ENCODE measurements at regions not wholly inside any gene's neighbourhood (a gene's known extent, or its start where the extent isn't known, plus 50 kb on each side); places are given as distances from the start of the nearest gene placed in this dataset.

- no peak for DNase-seq
Measured at GRCh38 chr10:105857268-105858264, 1216.5 kb downstream of the SORCS3 start.

- DNase-seq = no peak
Measured at GRCh38 chr10:105855791-105856190, 1214.7 kb downstream of the SORCS3 start.

DNA sequence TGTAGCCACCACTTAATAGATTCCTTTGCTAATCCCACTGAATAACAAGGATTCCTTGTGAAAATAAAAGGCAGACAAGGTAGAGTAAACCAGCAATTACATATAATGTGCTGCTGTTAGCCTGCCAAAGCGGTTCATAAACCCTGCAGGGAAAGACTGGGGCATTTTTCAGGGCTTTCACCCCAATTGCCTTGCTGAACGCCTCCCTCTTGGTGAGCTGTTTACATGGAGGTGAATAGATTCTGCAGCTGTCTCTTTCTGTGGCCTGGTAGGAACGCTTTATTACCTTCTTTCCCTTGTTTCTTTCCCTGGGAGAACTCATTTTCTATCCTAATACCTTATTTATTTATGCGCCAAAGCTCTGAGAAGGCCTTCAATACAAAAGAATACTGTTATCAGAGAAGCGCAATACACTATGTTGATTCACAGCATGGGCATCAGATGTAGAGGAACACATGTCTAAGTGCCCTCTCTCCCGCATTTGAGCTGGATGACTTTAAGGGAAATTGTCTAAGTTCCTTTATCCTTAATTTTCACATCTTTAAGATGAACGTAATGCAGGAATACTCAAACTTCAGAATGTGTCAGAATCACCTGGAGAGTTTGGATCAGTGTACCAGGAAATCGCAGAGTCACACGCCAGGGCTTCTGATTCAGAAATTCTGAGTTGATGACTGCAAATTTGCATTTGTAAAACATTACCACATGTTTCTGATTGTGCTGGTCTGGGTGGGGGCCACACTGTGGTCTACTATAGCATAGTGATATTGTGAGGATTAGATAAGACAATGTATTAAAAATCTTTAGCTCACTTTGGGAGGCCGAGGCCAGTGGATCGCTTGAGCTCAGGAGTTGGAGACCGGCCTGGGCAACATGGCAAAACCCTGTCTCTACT is 1203.8 kb downstream of the SORCS3 start:
- DNase-seq = no peak

- no peak for DNase-seq
Measured at GRCh38 chr10:105844241-105844640, 1203.2 kb downstream of the SORCS3 start.

DNA sequence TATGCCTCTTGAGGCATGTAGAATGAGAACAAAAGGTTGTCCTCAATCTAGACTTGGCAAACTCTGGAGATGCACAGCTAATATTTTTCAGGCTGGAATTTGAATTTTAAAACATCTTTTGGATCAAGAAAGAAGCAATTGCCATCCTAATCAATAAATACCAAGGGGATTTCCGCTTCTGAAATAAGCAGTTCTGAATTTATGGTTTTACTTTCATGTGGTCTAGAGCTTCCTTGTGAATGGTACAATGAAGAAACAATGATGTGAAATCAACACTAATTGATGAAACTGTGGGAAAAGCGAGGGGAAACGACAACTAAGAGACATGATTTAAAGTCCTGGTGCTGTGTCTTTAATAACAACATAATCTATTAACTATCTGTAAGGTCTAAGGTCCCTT is 1202.7 kb downstream of the SORCS3 start:
- no peak for DNase-seq

DNA sequence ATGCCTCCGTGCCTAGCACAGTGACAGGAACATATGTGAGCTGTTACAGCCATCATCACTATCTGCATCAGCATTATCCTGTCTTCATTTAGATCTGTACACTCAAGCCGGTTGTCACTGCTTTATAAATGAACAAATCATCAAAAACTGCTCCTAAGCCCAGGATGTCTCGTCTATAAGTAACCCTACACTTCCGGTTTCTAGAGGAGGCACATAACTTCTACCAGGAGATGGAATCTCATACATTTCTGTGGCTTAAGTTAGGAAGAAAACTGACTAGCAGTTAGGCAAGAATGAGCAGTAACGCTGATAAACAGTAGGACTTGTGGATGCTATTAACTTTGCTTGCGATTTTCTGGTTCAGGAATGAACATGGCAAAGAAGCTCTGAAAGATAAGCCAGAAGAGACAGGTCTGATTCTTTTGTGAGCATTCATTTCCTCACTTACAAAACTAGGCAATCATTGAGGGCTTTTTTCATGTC is 1199.2 kb downstream of the SORCS3 start:
- no peak for DNase-seq

GRCh38 chr10:105838392-105838791 is 1197.3 kb downstream of the SORCS3 start:
- DNase-seq = peak; percentile 3

GRCh38 chr10:105837951-105838350 is 1196.9 kb downstream of the SORCS3 start:
- DNase-seq = peak; percentile 52

- DNase-seq = no peak
Measured at GRCh38 chr10:105834261-105835059, 1193.4 kb downstream of the SORCS3 start.

GRCh38 chr10:105827133-105827532 is 1186.0 kb downstream of the SORCS3 start:
- DNase-seq = no peak

DNA sequence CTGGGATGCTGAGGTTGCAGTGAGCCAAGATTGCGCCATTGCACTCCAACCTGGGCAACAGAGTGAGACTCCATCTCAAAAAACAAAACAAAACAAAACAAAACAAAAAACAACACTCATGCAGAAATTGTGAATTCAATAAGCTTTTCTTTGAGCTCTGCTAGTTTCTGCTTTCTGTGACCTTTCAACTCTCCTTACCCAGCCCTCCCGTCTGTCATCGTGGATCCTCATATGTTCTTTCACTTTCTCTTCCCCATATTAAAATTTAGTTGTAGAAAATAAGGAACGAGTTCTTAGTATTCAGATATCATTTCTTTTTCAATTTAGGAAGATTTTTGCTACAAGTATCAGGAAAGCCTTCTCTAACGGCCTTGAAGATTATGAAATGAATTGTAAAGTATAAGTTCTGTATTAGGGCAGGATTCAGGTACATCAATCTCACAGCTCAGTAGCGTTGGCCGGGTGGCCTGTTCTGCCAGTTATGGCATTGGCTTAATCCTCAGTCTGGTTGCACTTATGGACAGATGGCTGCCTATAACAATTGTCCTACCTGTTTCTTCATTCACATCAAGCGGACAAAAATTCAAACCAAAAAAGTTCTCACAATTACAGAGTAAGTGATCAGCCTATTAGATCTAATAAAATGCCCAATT is 1167.0 kb downstream of the SORCS3 start:
- no peak for DNase-seq

DNA sequence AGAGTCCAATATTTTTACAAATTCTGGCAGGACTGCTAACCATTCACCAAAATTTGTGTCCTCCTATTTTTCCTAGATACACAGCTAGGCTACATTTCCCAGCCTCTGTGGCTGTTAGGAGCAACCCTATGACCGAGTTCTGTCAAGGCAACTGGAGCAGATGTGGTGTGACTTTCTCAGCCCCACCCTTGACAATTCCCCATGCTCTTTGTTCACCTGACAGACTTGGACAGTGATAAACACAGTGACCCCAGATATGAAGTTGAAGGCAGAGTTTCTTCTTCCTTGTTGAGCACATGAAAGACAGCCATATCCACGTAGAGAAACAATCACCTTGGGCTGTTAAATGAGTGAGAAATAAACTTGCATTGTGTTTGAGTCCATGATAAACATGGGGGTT is 1162.1 kb downstream of the SORCS3 start:
- no peak for DNase-seq

DNA sequence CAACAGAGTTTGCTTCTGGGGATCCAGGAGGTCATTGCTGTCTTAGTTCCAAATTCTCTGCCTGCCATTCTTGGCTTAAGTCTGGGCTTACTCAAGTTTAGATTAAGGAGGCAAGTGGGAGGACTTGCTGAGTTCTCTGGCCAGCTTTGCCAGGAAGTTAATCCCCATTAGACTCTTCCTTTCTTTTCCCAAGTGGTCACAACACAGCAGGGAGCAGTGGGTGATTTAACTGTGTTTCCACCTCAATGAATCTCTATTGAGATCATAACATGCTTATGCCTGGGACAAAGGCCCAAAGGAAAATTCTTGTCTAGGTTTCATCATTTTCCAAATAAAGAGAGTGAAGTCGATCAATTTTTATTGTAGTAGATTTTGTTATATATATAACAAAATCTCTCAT is 1159.6 kb downstream of the SORCS3 start:
- no peak for DNase-seq

DNA sequence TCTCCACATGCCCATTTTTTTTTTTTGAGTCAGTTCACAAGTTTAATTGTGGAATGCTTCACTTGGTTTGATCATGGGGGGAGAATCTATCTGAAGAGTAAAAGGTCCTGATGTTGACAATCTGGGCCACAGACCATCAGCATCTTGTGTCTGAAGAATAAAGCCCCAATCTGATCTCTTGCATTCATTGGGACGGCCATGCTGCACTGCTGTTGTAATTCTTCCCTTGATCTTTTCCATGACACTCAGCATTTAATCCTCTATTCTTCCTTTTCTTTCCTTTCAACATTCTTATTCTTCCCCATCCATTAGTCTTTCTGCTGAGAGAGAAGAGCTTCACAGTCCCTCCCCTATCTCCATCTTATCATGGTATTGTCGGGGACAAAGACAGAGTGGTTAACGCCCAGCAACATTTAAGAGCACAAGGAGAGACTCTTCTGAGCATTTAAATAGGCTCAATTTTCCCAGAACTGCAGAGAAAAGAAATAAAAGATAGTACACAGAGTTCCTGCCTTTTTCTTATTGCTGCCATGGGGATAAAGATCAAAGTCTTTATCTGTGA is 1157.3 kb downstream of the SORCS3 start:
- DNase-seq = no peak

DNA sequence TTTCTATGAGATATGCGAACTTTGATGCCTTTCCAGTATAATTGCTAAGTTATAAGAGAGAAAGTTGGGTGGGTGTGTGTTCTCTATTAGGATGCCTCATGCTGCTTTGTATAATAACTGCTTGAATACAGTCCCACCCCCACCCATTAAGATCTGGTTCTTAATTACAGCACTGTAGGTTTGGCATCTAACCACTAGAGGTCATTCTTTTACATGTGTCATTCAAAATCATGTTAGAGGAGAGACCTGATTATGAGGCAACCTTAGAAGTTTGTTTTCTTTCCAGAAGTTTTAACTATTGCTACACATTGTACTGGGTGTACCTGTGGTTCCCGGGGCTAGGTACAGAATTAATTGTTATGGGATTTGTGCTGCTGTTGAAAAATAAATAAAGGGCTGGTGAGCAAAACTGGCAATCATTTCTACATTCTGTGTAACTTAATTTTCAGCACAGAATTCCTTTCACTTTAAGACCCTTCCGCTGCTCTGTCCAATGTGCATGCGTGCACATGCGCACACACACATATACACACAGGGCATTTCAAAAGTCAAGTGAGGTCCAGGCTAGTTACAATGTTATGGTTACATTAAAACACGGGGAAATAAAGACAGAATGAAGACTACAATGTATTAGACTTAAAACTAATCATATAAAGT is 1156.3 kb downstream of the SORCS3 start:
- peak; percentile 47 for DNase-seq

DNA sequence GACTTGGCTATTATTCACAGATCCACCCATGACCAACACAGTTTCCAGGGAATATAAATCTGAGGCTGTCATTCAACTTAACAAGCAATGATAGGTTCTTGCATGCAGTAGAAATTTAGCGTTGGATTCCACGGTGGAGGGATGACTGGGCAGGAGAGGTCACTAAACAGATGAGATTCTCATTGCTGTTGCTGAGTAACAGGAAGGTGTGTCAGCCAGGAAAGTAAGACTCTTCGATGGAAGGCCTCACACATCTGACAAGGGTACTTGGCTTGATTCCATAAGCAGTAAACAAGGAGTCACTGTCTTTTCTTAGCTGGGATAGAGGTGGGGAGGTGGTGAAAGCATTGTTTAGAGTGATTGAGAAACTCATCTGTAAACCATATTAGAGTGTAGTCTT is 1152.0 kb downstream of the SORCS3 start:
- peak; percentile 60 for DNase-seq

GRCh38 chr10:105785721-105786120 is 1144.6 kb downstream of the SORCS3 start:
- no peak for DNase-seq

GRCh38 chr10:105783936-105784483 is 1142.9 kb downstream of the SORCS3 start:
- no peak for DNase-seq

DNA sequence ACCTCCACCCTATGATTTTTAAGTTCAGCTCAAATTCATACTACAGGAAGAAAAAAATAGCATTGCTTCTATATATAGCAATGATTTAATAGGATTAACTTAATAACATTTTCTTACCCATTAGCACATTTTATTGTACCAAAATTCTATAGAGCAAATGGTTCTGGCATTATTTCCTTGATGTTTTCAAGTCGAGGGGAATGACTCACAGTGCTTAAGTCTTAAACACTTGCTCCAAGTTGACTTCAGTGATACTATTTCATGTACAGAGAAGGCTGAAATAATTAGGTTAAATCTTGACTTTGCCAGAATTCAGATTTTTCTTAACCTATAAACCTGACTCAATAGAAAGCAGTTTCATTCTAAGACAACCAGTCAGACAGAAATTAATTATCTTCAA is 1133.8 kb downstream of the SORCS3 start:
- DNase-seq = no peak

DNA sequence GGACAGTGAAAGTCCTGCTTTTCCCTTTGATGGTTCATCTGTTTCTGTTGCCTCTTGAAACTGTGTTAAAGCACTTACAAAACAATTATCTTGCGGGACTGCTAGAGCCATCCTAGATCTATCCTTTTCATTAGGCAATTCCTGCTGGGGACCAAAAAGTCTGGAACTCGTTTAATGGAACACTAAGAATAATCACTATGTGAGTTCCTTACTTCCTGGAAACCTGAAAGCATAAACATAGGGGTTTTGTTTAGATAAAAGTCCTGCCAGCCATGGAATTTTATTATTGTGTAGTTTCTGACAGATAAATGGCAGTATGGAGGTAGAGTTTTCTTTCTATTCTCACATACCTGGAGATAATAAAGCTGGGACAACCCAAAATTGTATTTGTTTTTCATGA is 1133.3 kb downstream of the SORCS3 start:
- DNase-seq = no peak
